Breast epithelium (tissue), 4 donors: ENCODE measurements at regions not wholly inside any gene's neighbourhood (a gene's known extent, or its start where the extent isn't known, plus 50 kb on each side); places are given as distances from the start of the nearest gene placed in this dataset.

ENCODE experiments used
- DNase-seq, 2 donors: peaks; one replicate each; pipeline ENCODE4 v3.0.0-alpha.2; 2019; ENCODE audit warnings: low spot score in 2 of 2
- H3K27ac ChIP-seq, 2 donors: fragments of 200-600 bp; sonication (generic) in 1 of 2; one replicate each; pipeline ENCODE4 v1.5.1; 2016 to 2019; ENCODE audit warnings: mild to moderate bottlenecking in 1 of 2
- H3K27me3 ChIP-seq, 2 donors: fragments of 200-600 bp; sonication (generic) in 1 of 2; one replicate each; pipeline versions ENCODE4 v1.5.1 to v1.6.0; 2017 to 2019; ENCODE audit warnings: control low read depth in 1 of 2, mild to moderate bottlenecking in 1 of 2
- H3K36me3 ChIP-seq: fragments of 200-600 bp; one replicate; pipeline ENCODE4 v1.5.1; 2019
- H3K4me1 ChIP-seq, 2 donors: fragments of 200-600 bp; sonication (generic); one replicate each; pipeline ENCODE4 v1.5.1; 2016 to 2019; ENCODE audit warnings: control low read depth in 1 of 2
- H3K4me3 ChIP-seq, 3 donors: fragments of 200-600 bp; sonication (generic); 1 replicate in 2 of 3; 2 replicates in 1 of 3; pipeline ENCODE4 v1.5.1; 2016 to 2019; ENCODE audit warnings: mild to moderate bottlenecking in 3 of 3, moderate library complexity in 2 of 3
- H3K9me3 ChIP-seq, 2 donors: fragments of 200-600 bp; sonication (generic) in 1 of 2; one replicate each; pipeline ENCODE4 v1.5.1; 2016 to 2019; ENCODE audit warnings: control low read depth in 1 of 2
- CTCF ChIP-seq, 3 donors: fragments of 450-650 bp; IDR thresholded peaks; one replicate each; pipeline ENCODE4 v1.5.1; 2016 to 2017; ENCODE audit warnings: antibody characterized with exemption in 3 of 3, mild to moderate bottlenecking in 3 of 3, moderate library complexity in 3 of 3
- POLR2A ChIP-seq: fragments of 450-650 bp; IDR thresholded peaks from one replicate; pipeline ENCODE4 v1.6.1; 2016; ENCODE audit warnings: antibody characterized with exemption, mild to moderate bottlenecking, moderate library complexity
- POLR2AphosphoS5 ChIP-seq, 3 donors: sonication (generic); formaldehyde crosslinking; IDR thresholded peaks; one replicate each; pipeline ENCODE4 v1.6.1; 2017; ENCODE audit warnings: antibody characterized with exemption in 3 of 3
- intact Hi-C: fragments of 100-400 bp; cut with DNase I; formaldehyde crosslinking; loops from one replicate; pipeline ENCODE4 v1.15.1; 2023; ENCODE audit warnings: low total_unique reads

DNA sequence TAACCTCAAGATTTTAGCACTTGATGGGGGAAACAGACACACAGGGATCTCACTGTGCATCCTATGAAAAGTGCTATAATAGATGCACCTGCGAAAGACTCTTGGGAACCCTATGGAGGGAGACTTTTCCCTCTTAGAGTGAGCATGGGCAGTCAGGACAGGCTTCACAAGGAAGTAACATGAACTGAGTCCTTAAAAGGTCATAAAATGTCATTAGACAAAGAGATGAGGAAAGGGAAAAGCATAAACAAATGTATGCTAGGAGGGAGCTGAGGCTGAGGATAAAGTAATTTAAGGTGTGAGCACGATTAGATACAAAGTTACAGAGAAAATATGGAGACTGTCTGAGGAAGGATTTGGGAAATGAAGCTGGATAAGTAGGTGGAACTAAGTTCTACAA is 60.6 kb upstream of the MIER3 start:
- H3K36me3 ChIP-seq = no peaks in the 10 kb centered on the region
- H3K9me3 ChIP-seq = no peaks in the 10 kb centered on the region
- no peak for DNase-seq
- no peaks in the 10 kb centered on the region for H3K4me1 ChIP-seq
- H3K27ac ChIP-seq = no peak overlapping the region
- intact Hi-C loops = no loop called here
- TF ChIP-seq CTCF (IDR thresholded peaks at IDR 0.05) (no peak), POLR2A (no peak), POLR2AphosphoS5 (IDR thresholded peaks at IDR 0.05) (no peak)
- H3K27me3 ChIP-seq = no peaks in the 10 kb centered on the region
- no peak overlapping the region for H3K4me3 ChIP-seq

DNA sequence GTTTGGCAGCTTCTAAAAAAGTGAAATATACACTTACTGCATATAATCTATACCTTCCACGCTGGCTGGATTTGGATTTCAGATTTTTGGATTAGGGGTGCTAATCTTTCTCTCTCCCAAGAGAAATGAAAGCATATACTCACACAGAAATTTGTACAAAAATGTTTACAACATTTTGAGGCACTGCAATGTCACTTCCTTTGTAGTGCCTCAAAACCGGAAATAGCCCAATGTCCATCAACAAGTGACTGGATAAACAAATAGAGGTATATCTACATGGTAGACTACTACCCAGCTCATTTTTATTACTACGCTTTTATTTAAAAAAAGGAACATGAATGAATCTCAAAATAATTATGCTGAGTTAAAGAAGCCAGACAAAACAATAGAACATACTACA is 74.0 kb upstream of the MIER3 start:
- intact Hi-C loops = no loop called here
- no peaks in the 10 kb centered on the region for H3K4me1 ChIP-seq
- no peak for DNase-seq
- no peaks in the 10 kb centered on the region for H3K36me3 ChIP-seq
- H3K27me3 ChIP-seq = no peaks in the 10 kb centered on the region
- no peak for TF ChIP-seq POLR2A
- no peak for TF ChIP-seq CTCF (IDR thresholded peaks at IDR 0.05)
- no peak for TF ChIP-seq POLR2AphosphoS5 (IDR thresholded peaks at IDR 0.05)
- no peak overlapping the region for H3K27ac ChIP-seq
- no peak overlapping the region for H3K4me3 ChIP-seq
- H3K9me3 ChIP-seq = peaks cover 0 to 14% of the 10 kb centered on the region in 2 donors

- intact Hi-C loops = no loop called here
- no peak overlapping the region for H3K27ac ChIP-seq
- no peaks in the 10 kb centered on the region for H3K4me1 ChIP-seq
- H3K9me3 ChIP-seq = peaks cover 0 to 14% of the 10 kb centered on the region in 2 donors
- H3K4me3 ChIP-seq = no peak overlapping the region
- TF ChIP-seq POLR2AphosphoS5 (IDR thresholded peaks at IDR 0.05) (no peak), POLR2A (no peak)
- H3K27me3 ChIP-seq = no peaks in the 10 kb centered on the region
- DNase-seq = no peak
- H3K36me3 ChIP-seq = no peaks in the 10 kb centered on the region
Measured at GRCh38 chr5:57028161-57028560, 76.2 kb upstream of the MIER3 start.

DNA sequence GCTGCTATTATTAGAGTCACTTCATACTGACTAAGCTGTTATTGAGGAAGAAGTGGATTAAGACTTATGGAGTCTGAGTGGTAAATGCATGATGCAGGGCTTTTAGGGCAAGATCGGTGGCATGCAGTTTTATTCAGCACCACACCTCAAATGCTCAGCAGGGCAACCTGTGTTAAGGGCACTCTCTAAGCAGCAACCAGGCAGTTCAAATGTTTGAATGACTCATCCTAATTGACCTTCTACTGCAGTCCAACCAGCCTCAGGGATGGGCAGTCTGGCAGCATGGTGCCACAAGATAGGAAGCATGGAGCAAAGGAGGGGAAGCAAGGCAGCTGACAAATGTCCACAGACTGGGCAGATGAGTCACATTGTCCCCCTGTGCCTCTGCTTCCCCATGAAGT is 80.2 kb upstream of the MIER3 start:
- intact Hi-C loops = no loop called here
- no peak overlapping the region for H3K4me3 ChIP-seq

DNA sequence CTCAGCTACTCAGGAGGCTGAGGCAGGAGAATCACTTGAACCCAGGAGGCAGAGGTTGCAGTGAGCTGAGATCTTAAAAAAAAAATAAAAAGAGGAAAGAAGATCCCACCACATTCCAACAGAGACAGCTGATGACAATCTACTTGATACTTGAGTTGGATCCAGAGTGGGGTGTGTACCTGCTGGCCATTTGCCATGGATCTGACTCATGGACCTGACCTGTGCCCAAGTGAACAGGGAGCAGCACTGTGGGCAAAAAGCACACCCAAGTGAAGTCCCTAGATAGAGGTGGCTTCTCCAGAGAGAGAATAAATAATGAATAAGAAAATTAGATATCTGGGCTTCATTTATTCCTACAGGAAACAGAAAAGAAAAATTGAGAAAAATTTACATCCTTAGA is 81.2 kb upstream of the MIER3 start:
- H3K27ac ChIP-seq = no peak overlapping the region
- TF ChIP-seq POLR2AphosphoS5 (IDR thresholded peaks at IDR 0.05) (no peak), CTCF (IDR thresholded peaks at IDR 0.05) (no peak), POLR2A (no peak)
- no peaks in the 10 kb centered on the region for H3K27me3 ChIP-seq
- DNase-seq = no peak
- intact Hi-C loops = no loop called here
- no peak overlapping the region for H3K4me3 ChIP-seq
- no peaks in the 10 kb centered on the region for H3K36me3 ChIP-seq
- no peaks in the 10 kb centered on the region for H3K4me1 ChIP-seq
- no peaks in the 10 kb centered on the region for H3K9me3 ChIP-seq

More for the DNA sequence above, 80.2 kb upstream of the MIER3 start:
- Histone ChIP-seq H3K9me3 (no peaks in the 10 kb centered on the region), H3K4me1 (no peaks in the 10 kb centered on the region), H3K27me3 (no peaks in the 10 kb centered on the region), H3K36me3 (no peaks in the 10 kb centered on the region), H3K27ac (no peak overlapping the region)
- no peak for DNase-seq
- TF ChIP-seq POLR2A (no peak), CTCF (IDR thresholded peaks at IDR 0.05) (no peak), POLR2AphosphoS5 (IDR thresholded peaks at IDR 0.05) (no peak)

GRCh38 chr5:57033503-57033902 is 81.6 kb upstream of the MIER3 start:
- intact Hi-C loops = no loop called here
- Histone ChIP-seq H3K27me3 (no peaks in the 10 kb centered on the region), H3K9me3 (no peaks in the 10 kb centered on the region), H3K4me3 (no peak overlapping the region), H3K36me3 (no peaks in the 10 kb centered on the region), H3K4me1 (no peaks in the 10 kb centered on the region), H3K27ac (no peak overlapping the region)
- no peak for DNase-seq
- TF ChIP-seq CTCF (IDR thresholded peaks at IDR 0.05) (no peak), POLR2A (no peak), POLR2AphosphoS5 (IDR thresholded peaks at IDR 0.05) (no peak)
